ENCODE measurements at regions not wholly inside any gene's neighbourhood (a gene's known extent, or its start where the extent isn't known, plus 50 kb on each side); places are given as distances from the start of the nearest gene placed in this dataset.

DNA sequence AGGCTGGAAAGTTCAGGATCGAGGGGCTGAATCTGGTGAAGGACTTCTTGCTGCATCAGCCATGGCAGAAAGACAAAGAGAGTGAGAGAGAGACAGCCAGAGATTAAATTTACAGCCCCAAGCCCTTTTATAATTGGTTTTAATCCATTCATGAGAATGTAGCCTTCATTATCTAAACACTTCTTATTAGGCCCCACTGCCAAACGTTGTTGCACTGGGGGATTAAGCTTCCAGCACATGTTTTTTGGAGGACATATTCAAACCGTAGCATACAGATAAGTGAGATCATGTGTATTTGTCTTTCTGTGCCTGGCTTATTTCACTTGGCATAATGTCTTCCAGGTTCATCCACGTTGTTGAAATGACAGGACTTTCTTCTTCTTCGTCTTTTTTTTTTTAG, 524.7 kb downstream of the SPRY1 start:
- H3K4me3 ChIP-seq (ENCODE audit: low read depth, low read length, poor library complexity, severe bottlenecking), result no peak overlapping the region
- H3F3A ChIP-seq (ENCODE audit: insufficient read depth, low read length), result no peaks in the 10 kb centered on the region
- H3K9me3 ChIP-seq (ENCODE audit: low read length), result no peaks in the 10 kb centered on the region
- H3K4me1 ChIP-seq (ENCODE audit: insufficient read depth, low read length, severe bottlenecking), result peaks cover 4% of the 10 kb centered on the region
- H3K9ac ChIP-seq (ENCODE audit: low read length), result no peak overlapping the region
- H2AFZ ChIP-seq (ENCODE audit: low read length), result no peak overlapping the region
- no peaks in the 10 kb centered on the region for H3K27me3 ChIP-seq (ENCODE audit: insufficient read depth, low read length)
- no peaks in the 10 kb centered on the region for H3K9me2 ChIP-seq (ENCODE audit: low read depth, low read length)
- H3K36me3 ChIP-seq (ENCODE audit: insufficient read depth, low read length), result no peaks in the 10 kb centered on the region
- no peaks in the 10 kb centered on the region for H4K20me1 ChIP-seq (ENCODE audit: insufficient read depth, low read length)
- TF ChIP-seq, protein P1, sequence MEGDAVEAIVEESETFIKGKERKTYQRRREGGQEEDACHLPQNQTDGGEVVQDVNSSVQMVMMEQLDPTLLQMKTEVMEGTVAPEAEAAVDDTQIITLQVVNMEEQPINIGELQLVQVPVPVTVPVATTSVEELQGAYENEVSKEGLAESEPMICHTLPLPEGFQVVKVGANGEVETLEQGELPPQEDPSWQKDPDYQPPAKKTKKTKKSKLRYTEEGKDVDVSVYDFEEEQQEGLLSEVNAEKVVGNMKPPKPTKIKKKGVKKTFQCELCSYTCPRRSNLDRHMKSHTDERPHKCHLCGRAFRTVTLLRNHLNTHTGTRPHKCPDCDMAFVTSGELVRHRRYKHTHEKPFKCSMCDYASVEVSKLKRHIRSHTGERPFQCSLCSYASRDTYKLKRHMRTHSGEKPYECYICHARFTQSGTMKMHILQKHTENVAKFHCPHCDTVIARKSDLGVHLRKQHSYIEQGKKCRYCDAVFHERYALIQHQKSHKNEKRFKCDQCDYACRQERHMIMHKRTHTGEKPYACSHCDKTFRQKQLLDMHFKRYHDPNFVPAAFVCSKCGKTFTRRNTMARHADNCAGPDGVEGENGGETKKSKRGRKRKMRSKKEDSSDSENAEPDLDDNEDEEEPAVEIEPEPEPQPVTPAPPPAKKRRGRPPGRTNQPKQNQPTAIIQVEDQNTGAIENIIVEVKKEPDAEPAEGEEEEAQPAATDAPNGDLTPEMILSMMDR (IDR thresholded peaks at IDR 0.05; ENCODE audit: low read length), result no peak
- TF ChIP-seq EZH2 (IDR thresholded peaks at IDR 0.05; ENCODE audit: borderline replicate concordance, low read length), result no peak
- no peak overlapping the region for H3K4me2 ChIP-seq (ENCODE audit: low read length)
- H3K27ac ChIP-seq (ENCODE audit: low read depth, low read length, poor library complexity, severe bottlenecking), result no peak overlapping the region
- no peaks in the 10 kb centered on the region for H3K79me2 ChIP-seq (ENCODE audit: insufficient read depth, low read length)

GRCh38 chr4:123922847-123923246, 526.3 kb downstream of the SPRY1 start:
- Histone ChIP-seq H3K9me3 (ENCODE audit: low read length) (no peaks in the 10 kb centered on the region), H3K4me3 (ENCODE audit: low read depth, low read length, poor library complexity, severe bottlenecking) (no peak overlapping the region), H3K9me2 (ENCODE audit: low read depth, low read length) (no peaks in the 10 kb centered on the region), H3K9ac (ENCODE audit: low read length) (no peak overlapping the region), H3F3A (ENCODE audit: insufficient read depth, low read length) (no peaks in the 10 kb centered on the region), H3K36me3 (ENCODE audit: insufficient read depth, low read length) (no peaks in the 10 kb centered on the region), H4K20me1 (ENCODE audit: insufficient read depth, low read length) (no peaks in the 10 kb centered on the region), H3K4me1 (ENCODE audit: insufficient read depth, low read length, severe bottlenecking) (peaks cover 4% of the 10 kb centered on the region), H3K27ac (ENCODE audit: low read depth, low read length, poor library complexity, severe bottlenecking) (no peak overlapping the region), H2AFZ (ENCODE audit: low read length) (no peak overlapping the region), H3K79me2 (ENCODE audit: insufficient read depth, low read length) (no peaks in the 10 kb centered on the region), H3K4me2 (ENCODE audit: low read length) (no peak overlapping the region), H3K27me3 (ENCODE audit: insufficient read depth, low read length) (no peaks in the 10 kb centered on the region)
- TF ChIP-seq, protein P1 (IDR thresholded peaks at IDR 0.05; ENCODE audit: low read length), result no peak
- TF ChIP-seq EZH2 (IDR thresholded peaks at IDR 0.05; ENCODE audit: borderline replicate concordance, low read length), result no peak

DNA sequence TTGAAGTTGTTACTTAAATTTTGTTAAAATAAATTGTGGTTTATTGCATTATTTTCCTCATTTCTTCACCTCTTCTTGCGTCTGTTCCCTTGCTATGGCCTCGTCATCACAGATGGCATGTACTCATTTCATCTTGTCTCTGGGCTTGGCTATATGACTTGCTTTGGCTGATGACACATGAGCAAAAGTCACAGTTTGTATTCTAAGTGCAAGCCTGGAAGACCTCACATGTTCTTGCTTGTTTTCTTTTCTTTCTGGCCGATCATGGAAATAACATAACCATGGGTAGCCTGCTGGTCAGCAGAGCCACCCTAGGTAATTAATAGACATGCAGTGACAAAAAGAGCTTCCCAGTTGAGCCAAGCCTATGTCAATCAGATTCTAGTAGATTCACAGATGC, 527.9 kb downstream of the SPRY1 start:
- Histone ChIP-seq H3F3A (ENCODE audit: insufficient read depth, low read length) (no peaks in the 10 kb centered on the region), H3K4me3 (ENCODE audit: low read depth, low read length, poor library complexity, severe bottlenecking) (no peak overlapping the region), H2AFZ (ENCODE audit: low read length) (peak overlapping the region; percentile 10; the same call in 1 of the 2 replicates), H3K36me3 (ENCODE audit: insufficient read depth, low read length) (no peaks in the 10 kb centered on the region), H3K9me2 (ENCODE audit: low read depth, low read length) (no peaks in the 10 kb centered on the region), H3K27ac (ENCODE audit: low read depth, low read length, poor library complexity, severe bottlenecking) (no peak overlapping the region), H3K27me3 (ENCODE audit: insufficient read depth, low read length) (no peaks in the 10 kb centered on the region), H4K20me1 (ENCODE audit: insufficient read depth, low read length) (no peaks in the 10 kb centered on the region), H3K79me2 (ENCODE audit: insufficient read depth, low read length) (no peaks in the 10 kb centered on the region), H3K4me1 (ENCODE audit: insufficient read depth, low read length, severe bottlenecking) (peaks cover 4% of the 10 kb centered on the region), H3K9ac (ENCODE audit: low read length) (no peak overlapping the region), H3K4me2 (ENCODE audit: low read length) (no peak overlapping the region), H3K9me3 (ENCODE audit: low read length) (no peaks in the 10 kb centered on the region)
- TF ChIP-seq EZH2 (IDR thresholded peaks at IDR 0.05; ENCODE audit: borderline replicate concordance, low read length), result no peak
- TF ChIP-seq, protein P1 (IDR thresholded peaks at IDR 0.05; ENCODE audit: low read length), result no peak
